ENCODE measurements at regions not wholly inside any gene's neighbourhood (a gene's known extent, or its start where the extent isn't known, plus 50 kb on each side); places are given as distances from the start of the nearest gene placed in this dataset.
"Not testable (repeated sequence)": the region's sequence is repeated elsewhere in the genome, so short reads cannot be mapped to it uniquely, and the experiment has no call there.

DNA sequence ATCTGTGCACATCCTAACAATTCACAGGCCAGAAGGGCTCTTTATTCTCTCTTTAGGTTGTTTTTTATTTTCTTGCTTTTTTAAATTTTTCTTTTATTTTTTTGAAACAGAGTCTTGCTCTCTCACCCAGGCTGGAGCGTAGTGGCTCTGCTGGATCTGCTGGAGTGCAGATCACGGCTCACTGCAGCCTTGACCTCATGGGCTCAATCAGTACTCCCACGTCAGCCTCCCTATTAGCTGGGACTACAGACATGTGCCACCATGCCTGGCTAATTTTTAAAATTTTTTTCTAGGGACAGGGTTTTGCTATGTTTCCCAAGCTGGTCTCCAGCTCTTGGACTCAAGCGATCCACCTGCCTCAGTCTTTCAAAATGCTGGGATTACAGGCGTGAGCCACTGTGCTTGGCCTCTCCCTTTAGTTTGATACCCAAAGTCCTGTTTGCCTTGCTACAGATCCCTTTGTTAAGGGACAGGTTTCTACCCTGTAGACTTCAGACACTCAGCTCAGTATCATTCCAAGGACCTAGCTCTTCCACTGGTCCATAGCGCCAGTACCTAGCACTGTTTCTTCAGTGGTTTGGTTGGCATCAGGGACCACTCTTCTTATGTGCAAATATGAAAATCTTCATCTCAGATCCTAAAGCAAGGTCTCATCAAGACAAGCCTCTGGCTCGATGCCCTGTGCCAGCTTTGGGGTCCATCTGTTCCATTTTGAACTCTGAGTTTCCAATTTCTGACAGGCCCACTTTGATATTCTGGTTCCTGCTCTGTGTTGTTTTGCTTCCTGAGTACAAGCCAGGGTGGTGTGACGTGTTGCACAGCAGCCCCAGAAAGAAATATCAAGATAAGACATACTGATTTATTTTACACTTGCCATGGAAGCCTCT lies 211.7 kb downstream of the FAT3 start:
- no peak for DNase-seq

- DNase-seq = no peak
These were observed 214.5 kb downstream of the FAT3 start for GRCh38 chr11:92439133-92439532.

- no peak for DNase-seq
These were observed 216.3 kb downstream of the FAT3 start for GRCh38 chr11:92440701-92441442.

DNA sequence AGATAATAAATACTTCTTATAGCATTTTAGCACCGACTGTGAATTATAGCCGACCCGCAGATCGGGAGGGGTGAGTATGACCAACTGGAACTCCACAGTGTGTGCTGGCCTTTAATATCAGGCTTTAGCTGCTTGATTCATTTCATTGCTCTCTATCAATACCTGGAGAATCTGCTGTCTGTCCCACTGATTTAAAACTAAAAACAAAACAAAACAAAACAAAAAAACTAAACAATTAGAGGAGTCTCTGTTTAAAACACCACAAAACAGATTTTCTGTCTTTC lies 216.8 kb downstream of the FAT3 start:
- DNase-seq = no peak

- DNase-seq = no peak
These were observed 218.6 kb downstream of the FAT3 start for GRCh38 chr11:92443199-92443598.

GRCh38 chr11:92447586-92447985 lies 223.0 kb downstream of the FAT3 start:
- DNase-seq = no peak

DNA sequence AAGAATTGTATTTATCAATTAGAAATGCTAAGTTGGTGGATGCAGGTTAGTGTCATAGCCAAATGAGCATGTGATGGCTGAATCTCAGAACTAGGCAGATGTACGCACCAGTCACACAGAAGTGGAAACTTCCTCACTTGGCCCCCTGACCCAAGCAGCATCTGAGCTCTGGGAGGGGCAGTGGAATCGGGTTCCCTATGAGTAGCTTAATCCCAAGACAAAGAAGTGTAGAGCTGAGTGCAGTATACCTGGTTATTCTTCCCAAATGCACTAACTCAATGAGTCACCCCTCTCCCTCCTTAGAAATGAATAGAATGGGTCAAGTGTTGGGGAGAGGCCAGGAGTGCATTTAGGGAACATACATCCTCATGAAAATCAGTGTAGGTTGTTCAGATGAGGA lies 224.6 kb downstream of the FAT3 start:
- DNase-seq = no peak

DNA sequence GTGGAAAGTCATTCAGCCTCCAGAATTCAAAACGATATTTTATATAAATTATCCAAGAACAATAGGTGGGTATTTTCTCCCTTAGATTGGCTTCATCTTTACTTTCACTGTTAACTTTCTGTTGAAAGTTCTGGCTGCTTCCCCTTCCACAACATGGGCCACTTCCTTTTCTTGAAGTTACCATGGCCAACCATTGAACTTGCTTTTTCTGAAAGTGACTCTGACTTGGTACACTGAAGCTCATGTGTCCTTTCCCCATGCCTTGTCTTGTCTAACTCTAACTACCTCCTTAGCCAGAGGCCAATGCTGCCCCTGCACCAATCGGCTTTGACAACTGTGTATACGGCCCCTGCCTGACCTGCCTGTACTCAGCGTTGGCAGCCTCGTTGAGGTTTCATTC lies 225.2 kb downstream of the FAT3 start:
- no peak for DNase-seq

- no peak for DNase-seq
These were observed 226.4 kb downstream of the FAT3 start for GRCh38 chr11:92451063-92451462.

GRCh38 chr11:92453055-92453454 lies 228.4 kb downstream of the FAT3 start:
- no peak for DNase-seq

DNA sequence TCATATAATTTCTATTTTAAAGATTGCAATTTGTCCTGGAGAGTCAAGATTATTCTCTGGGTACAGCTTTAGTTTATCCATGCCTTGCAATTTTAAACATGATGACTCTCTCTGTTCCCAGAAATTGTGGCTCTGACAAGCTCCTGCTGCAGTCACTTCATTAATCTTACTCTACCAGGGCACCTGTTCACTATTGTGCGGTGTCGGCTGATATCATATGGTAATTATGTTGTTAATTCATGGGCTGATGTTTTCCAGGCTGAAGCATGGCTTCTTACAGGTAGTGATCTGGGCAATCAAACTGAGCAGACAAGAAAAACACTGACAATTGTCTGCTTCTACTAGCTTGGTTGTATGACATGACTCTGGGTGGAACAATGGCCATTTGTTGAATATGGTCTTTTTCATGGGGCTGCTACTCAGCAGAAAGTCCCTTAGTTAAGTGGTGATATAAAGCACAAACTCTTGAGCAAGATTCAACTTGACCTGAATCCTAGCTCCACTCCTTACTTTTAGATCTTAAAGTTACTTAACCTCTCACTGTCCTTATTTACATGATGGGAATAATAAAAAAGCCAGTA lies 230.7 kb downstream of the FAT3 start:
- no peak for DNase-seq

DNA sequence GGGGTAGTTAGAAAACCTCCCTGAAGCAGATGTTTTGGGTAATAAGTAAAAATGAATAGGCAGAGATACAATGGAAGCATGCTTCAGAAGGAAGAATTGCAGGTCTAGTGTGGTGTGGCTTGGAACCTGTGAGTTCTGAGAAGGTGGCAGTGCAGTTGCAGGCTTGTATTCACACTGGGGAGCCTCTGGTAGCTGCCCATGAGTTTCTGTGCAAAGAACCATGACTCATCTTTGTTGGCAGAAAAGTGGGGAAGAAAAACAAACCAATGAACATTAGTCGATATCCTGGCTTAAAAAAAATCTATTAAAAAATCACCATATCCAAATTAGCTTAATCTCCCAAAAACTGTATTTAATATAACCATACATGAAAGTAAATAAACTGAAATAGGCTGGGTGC lies 232.6 kb downstream of the FAT3 start:
- DNase-seq = no peak

GRCh38 chr11:92458486-92458885 lies 233.9 kb downstream of the FAT3 start:
- DNase-seq = no peak

- no peak for DNase-seq
These were observed 235.6 kb downstream of the FAT3 start for GRCh38 chr11:92460213-92460612.

- no peak for DNase-seq
These were observed 236.8 kb downstream of the FAT3 start for GRCh38 chr11:92461447-92461846.

DNA sequence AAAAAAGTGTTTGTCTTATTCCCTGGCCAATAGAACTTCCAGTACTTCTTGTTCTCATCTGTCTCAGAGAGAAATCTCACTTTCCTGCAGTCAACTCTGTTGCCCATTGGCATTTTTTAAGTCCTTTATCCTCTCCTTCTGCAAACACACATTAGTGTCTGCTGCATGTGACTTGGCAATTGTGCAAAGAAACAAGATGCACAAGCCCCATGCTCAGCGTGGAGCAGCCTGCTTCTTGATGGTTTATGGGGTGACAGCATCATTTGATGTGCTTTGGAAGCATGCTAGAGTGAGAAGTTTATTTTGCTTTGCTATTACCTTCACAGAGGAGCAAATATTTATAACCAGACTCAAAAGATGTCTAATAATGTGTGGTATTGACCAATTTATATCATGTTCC lies 238.2 kb downstream of the FAT3 start:
- DNase-seq = no peak

DNA sequence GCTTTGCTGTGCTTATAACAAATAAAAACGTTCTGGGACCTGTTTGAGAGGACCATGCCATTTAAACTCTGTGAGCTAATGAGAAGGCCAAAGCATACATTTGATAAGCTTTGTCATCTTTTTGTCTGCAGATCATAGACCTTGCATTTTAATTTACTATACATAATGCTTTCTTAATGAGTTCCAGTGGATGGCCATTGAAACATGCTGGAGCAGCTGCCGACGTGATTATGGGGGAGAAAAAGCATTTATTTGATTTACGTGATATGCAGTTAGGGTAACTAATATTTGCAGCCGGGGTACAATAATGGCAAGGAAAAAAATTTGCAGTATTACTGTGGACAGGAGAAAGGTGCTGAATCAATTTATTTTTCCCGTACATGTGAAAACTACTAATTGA lies 240.2 kb downstream of the FAT3 start:
- no peak for DNase-seq

DNA sequence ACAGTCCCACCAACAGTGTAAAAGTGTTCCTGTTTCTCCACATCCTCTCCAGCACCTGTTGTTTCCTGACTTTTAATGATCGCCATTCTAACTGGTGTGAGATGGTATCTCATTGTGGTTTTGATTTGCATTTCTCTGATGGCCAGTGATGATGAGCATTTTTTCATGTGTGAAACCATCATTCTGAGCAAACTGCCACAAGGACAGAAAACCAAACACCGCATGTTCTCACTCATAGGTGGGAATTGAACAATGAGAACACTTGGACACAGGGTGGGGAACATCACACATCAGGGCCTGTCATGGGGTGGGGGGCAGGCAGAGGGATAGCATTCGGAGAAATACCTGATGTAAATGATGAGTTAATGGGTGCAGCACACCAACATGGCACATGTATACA lies 240.8 kb downstream of the FAT3 start:
- not testable (repeated sequence) for DNase-seq

- no peak for DNase-seq
These were observed 249.1 kb downstream of the FAT3 start for GRCh38 chr11:92473736-92474135.

DNA sequence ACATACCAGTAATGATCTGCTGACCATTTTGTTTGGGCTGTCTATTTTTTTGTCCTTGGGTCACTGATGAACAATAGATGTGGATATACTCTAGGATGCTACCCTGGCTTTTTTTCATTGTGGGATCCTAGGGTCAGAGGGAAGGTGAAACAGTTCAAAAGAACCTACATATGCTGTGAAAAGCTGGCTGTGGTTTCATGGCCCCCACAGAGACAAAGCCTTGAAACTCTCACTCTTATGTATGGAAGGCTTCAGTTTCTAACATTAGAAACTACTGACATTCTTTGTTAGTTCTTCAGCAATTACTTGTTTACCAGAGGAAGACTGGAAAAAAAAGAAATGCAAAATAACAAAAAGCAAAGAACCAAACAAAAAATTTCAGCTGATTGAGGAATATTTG lies 250.7 kb downstream of the FAT3 start:
- DNase-seq = no peak

GRCh38 chr11:92475819-92476218 lies 251.2 kb downstream of the FAT3 start:
- no peak for DNase-seq

DNA sequence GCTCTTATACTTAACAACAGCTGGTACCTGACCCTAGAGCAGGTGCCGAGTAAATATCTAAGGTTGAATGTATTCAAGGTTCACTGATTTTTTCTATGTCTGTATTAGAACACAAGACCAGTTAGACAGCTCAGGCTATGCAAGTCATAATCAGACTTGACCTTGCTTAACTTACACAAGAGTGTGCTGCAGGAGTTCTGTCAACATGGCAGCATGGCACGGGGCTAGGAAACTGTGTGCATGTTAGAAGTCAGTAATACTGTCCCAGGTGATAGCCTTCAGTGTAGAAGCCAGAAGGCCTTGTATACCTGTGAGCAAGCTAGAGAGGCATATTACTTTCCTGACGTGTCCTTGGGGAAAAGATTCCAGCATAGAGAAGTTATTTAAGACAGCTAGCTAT lies 253.1 kb downstream of the FAT3 start:
- no peak for DNase-seq

GRCh38 chr11:92480499-92480898 lies 255.9 kb downstream of the FAT3 start:
- DNase-seq = no peak

GRCh38 chr11:92482492-92483060 lies 258.0 kb downstream of the FAT3 start:
- DNase-seq = no peak

All from NCI-H187 (cell line).